A549 (cell line): ENCODE measurements at regions not wholly inside any gene's neighbourhood (a gene's known extent, or its start where the extent isn't known, plus 50 kb on each side); places are given as distances from the start of the nearest gene placed in this dataset.

Experiments used
- ATAC-seq, 2 experiments: fragments of 200-7000 bp in 1 of 2; fragments of >200 bp in 1 of 2; cut with Nextera tagmentation in 1 of 2; cut with Tn5 transposase in 1 of 2; 3 replicates each; pipeline versions ENCODE4 v1.8.0 to v1.9.1; 2018 to 2020; ENCODE audit warnings: mild to moderate bottlenecking in 1 of 2, moderate library complexity in 1 of 2
- CTCF ChIA-PET: fragments of 300-600 bp; sonication (Branson Sonifier 250); formaldehyde crosslinking; extraction: SDS; loops from one replicate; lab custom pipeline; 2021; ENCODE audit warnings: antibody characterized with exemption, inconsistent platforms; lab: Yijun Ruan, JAX
- POLR2A ChIA-PET: fragments of 350-600 bp; formaldehyde crosslinking; extraction: SDS; loops from one replicate; lab custom pipeline; 2021; ENCODE audit warnings: antibody characterized with exemption, inconsistent platforms; lab: Yijun Ruan, JAX
- DNase-seq, 2 experiments: peaks; one replicate each; pipeline versions ENCODE4 v3.0.0 to v3.0.0-alpha.2; 2011 to 2016; ENCODE audit warnings: low read depth in 1 of 2, low spot score in 1 of 2
- FAIRE-seq: peaks from 2 replicates; lab custom pipeline; 2011; peaks lifted over from hg19 to GRCh38; lab: Jason Lieb, UNC
- H3K27ac ChIP-seq, 2 experiments: fragments of >200 bp; sonication (Bioruptor Twin); formaldehyde crosslinking; 3 replicates each; pipeline ENCODE4 v1.5.1; 2016 to 2017
- H3K4me1 ChIP-seq: fragments of >200 bp; sonication (Bioruptor Twin); formaldehyde crosslinking; 3 replicates; pipeline ENCODE4 v1.6.1; 2016
- H3K4me2 ChIP-seq: fragments of >200 bp; sonication (Bioruptor Twin); formaldehyde crosslinking; 3 replicates; pipeline ENCODE4 v1.6.1; 2016
- H3K4me3 ChIP-seq: fragments of >200 bp; sonication (Bioruptor Twin); formaldehyde crosslinking; 3 replicates; pipeline ENCODE4 v1.5.1; 2016
- H3K9me3 ChIP-seq: fragments of >200 bp; sonication (Bioruptor Twin); formaldehyde crosslinking; 3 replicates; pipeline ENCODE4 v1.6.1; 2016
- EHF ChIP-seq: fragments of 250-450 bp; sonication (Bioruptor Pico); IDR thresholded peaks from 2 replicates; pipeline ENCODE4 v1.5.0; 2020; ENCODE audit warnings: mild to moderate bottlenecking
- ELK1 ChIP-seq: fragments of 150-350 bp; IDR thresholded peaks from 2 replicates; pipeline ENCODE4 v1.6.1; 2014; ENCODE audit warnings: low read depth, mild to moderate bottlenecking, low read length
- ESRRA ChIP-seq: fragments of 150-350 bp; IDR thresholded peaks from 2 replicates; pipeline ENCODE4 v1.6.1; 2014; ENCODE audit warnings: mild to moderate bottlenecking, low read length, borderline replicate concordance
- HEYL ChIP-seq: fragments of 250-450 bp; sonication (Bioruptor Pico); IDR thresholded peaks from 2 replicates; pipeline ENCODE4 v1.8.0; 2021; ENCODE audit warnings: mild to moderate bottlenecking, moderate library complexity
- HOXA7 ChIP-seq: fragments of 250-450 bp; sonication (Bioruptor Pico); IDR thresholded peaks from 2 replicates; pipeline ENCODE4 v1.5.0; 2020; ENCODE audit warnings: mild to moderate bottlenecking, moderate library complexity
- HOXB5 ChIP-seq: fragments of 250-450 bp; sonication (Bioruptor Pico); IDR thresholded peaks from 2 replicates; pipeline ENCODE4 v1.5.0; 2020; ENCODE audit warnings: mild to moderate bottlenecking, moderate library complexity
- MAFK ChIP-seq: fragments of 450-650 bp; IDR thresholded peaks from 2 replicates; pipeline ENCODE4 v1.6.1; 2014; ENCODE audit not compliant: partially characterized antibody
- MAX ChIP-seq: IDR thresholded peaks from 2 replicates; pipeline ENCODE4 v1.6.1; 2012
- MAZ ChIP-seq: fragments of 150-350 bp; IDR thresholded peaks from 2 replicates; pipeline ENCODE4 v1.6.1; 2014; ENCODE audit warnings: antibody characterized with exemption, low read depth, low read length, borderline replicate concordance
- PBX3 ChIP-seq: IDR thresholded peaks from 2 replicates; pipeline ENCODE4 v1.6.1; 2012
- POLR2AphosphoS2 ChIP-seq: conservative IDR thresholded peaks from 2 replicates; pipeline ENCODE4 v1.6.1; 2012; ENCODE audit warnings: low read length, improper control_type of control experiment, inconsistent platforms
- RFX5 ChIP-seq: fragments of 450-650 bp; IDR thresholded peaks from 2 replicates; pipeline ENCODE4 v1.7.1; 2014; ENCODE audit warnings: antibody characterized with exemption, mild to moderate bottlenecking, moderate library complexity
- SREBF2 ChIP-seq: fragments of 450-650 bp; IDR thresholded peaks from 2 replicates; pipeline ENCODE4 v1.6.1; 2014; ENCODE audit warnings: mild to moderate bottlenecking, moderate library complexity
- ZC3H11A ChIP-seq: fragments of 450-650 bp; IDR thresholded peaks from 2 replicates; pipeline ENCODE4 v1.6.1; 2014; ENCODE audit warnings: antibody characterized with exemption, mild to moderate bottlenecking
- ZFP36 ChIP-seq: fragments of 450-650 bp; IDR thresholded peaks from 2 replicates; pipeline ENCODE4 v1.6.1; 2014; ENCODE audit warnings: borderline replicate concordance; ENCODE audit not compliant: partially characterized antibody
- ZSCAN20 ChIP-seq: fragments of 250-450 bp; sonication (Bioruptor Pico); IDR thresholded peaks from 2 replicates; pipeline ENCODE4 v1.8.0; 2022; ENCODE audit warnings: mild to moderate bottlenecking, moderate library complexity
- WGBS: methylation state at CpG from one replicate; pipeline ENCODE4 v1.1.6; 2017; ENCODE audit errors: missing lambda C conversion rate; 5-methylcytosine and 5-hydroxymethylcytosine counted together
- TF ChIP-seq, protein P1 (sequence below): fragments of 250-450 bp; sonication (Bioruptor Pico); IDR thresholded peaks from 2 replicates; pipeline ENCODE4 v1.5.0; 2020; ENCODE audit warnings: low read depth, mild to moderate bottlenecking, moderate library complexity

- TF ChIP-seq PBX3 (no peak), ELK1 (no peak), HEYL (no peak), MAZ (no peak), HOXB5 (no peak), RFX5 (no peak), MAX (no peak), HOXA7 (CRISPR knock-in tag) (no peak)
- TF ChIP-seq, protein P1, sequence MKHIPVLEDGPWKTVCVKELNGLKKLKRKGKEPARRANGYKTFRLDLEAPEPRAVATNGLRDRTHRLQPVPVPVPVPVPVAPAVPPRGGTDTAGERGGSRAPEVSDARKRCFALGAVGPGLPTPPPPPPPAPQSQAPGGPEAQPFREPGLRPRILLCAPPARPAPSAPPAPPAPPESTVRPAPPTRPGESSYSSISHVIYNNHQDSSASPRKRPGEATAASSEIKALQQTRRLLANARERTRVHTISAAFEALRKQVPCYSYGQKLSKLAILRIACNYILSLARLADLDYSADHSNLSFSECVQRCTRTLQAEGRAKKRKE: no peak
- ATAC-seq (no peak), FAIRE-seq (no peak), DNase-seq (no peak)
- Histone ChIP-seq H3K4me3 (no peak overlapping the region), H3K27ac (no peak overlapping the region), H3K4me2 (no peak overlapping the region), H3K9me3 (no peaks in the 10 kb centered on the region), H3K4me1 (no peaks in the 10 kb centered on the region)
- POLR2A ChIA-PET: no interaction called here
- 14% methylated on average over 4 of the region's 4 CpGs for WGBS
- CTCF ChIA-PET: no interaction called here
Measured at GRCh38 chr2:17181051-17181752, 337.0 kb downstream of the RAD51AP2 start.

DNA sequence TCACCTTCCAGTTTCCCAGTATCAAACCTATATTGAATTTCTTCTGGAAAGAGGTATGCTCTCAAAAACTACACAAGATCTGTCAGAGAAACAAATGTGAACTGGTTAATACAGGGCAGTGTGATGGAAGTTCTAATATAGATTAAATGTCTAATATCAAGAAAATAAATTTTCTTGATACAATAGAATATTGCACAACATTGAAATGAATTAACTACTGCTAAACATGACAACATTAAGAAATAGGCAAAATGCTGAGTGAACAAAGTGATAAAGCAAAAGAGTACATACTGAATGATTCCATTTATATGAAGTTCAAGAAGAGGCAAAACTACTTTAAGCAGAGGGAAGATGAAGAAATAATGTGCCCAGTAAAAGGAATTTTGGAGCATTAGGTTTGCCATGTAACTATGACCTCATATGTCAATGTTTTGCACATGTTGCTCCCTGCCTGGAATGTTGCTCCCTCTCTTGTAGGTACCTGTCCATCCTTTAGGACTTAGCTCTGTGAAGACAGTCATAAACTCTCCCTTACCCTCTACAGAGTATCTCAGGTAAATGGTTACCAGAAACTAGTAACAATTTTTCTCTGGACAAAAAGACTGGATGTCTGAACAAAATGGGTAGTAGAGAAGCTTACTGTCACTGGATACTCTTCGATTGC, 339.0 kb downstream of the RAD51AP2 start:
- POLR2A ChIA-PET: no interaction called here
- H3K9me3 ChIP-seq: no peaks in the 10 kb centered on the region
- no peak overlapping the region for H3K4me3 ChIP-seq
- FAIRE-seq (no peak), DNase-seq (no peak)
- no peak overlapping the region for H3K27ac ChIP-seq
- WGBS: 0% methylated on average over 1 of the region's 1 CpG
- CTCF ChIA-PET: no interaction called here
- no peak overlapping the region for H3K4me2 ChIP-seq
- no peak for TF ChIP-seq MAX
- TF ChIP-seq EHF (CRISPR knock-in tag): no peak
- TF ChIP-seq ZFP36: no peak
- no peak for TF ChIP-seq ZSCAN20 (CRISPR knock-in tag)
- no peak for TF ChIP-seq ESRRA
- TF ChIP-seq ZC3H11A: no peak
- TF ChIP-seq, all 56 proteins: peak for 0
- no peak for ATAC-seq
- H3K4me1 ChIP-seq: no peaks in the 10 kb centered on the region

DNA sequence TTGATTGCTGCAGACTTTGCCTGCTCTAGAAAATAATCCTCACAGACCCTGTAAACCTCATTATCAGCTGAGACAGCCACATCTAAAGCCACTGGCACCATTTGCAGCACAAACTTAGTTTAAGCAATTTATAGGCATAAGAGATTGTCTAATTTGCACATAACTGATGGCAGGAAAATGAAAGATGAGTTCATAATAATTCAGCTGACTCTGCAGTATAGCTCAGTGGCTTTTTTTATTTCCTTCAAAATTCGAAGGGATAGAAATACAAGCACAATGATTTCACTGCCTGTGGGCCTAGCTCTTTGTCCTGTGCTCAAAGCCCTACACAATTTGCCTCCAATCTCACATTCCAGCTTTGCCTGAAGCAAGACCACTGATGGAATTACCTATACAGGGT, 341.2 kb downstream of the RAD51AP2 start:
- 6% methylated on average over 1 of the region's 1 CpG for WGBS
- H3K4me1 ChIP-seq: no peaks in the 10 kb centered on the region
- FAIRE-seq: no peak
- no peak overlapping the region for H3K4me2 ChIP-seq
- H3K4me3 ChIP-seq: no peak overlapping the region
- no peak for ATAC-seq
- TF ChIP-seq MAFK: peak; percentile 88
- TF ChIP-seq POLR2AphosphoS2: no peak
- TF ChIP-seq SREBF2: no peak
- TF ChIP-seq, all 56 proteins: peak for 1
- H3K9me3 ChIP-seq: no peaks in the 10 kb centered on the region
- ChIA-PET POLR2A (no interaction called here), CTCF (interaction anchor here (0.8 to 1.7 kb wide), 2 partner anchors 10 to 49 kb away, joined by 3 to 5 read pairs; no protein-coding TSS in a partner anchor)
- H3K27ac ChIP-seq: no peak overlapping the region
- no peak for DNase-seq
